CD4-positive, alpha-beta T cell (primary cell): ENCODE measurements at regions not wholly inside any gene's neighbourhood (a gene's known extent, or its start where the extent isn't known, plus 50 kb on each side); places are given as distances from the start of the nearest gene placed in this dataset.

Experiments used
- ATAC-seq: fragments of 200-7000 bp; cut with Tn5 transposase; one replicate; pipeline ENCODE4 v1.10.0; 2022; ENCODE audit warnings: mild to moderate bottlenecking; ENCODE audit not compliant: poor library complexity
- CTCF ChIA-PET: fragments of 350-600 bp; sonication (Branson Sonifier 250); formaldehyde crosslinking; loops from one replicate; lab custom pipeline; 2021; ENCODE audit warnings: antibody characterized with exemption, inconsistent platforms; lab: Charles Lee
- POLR2A ChIA-PET: fragments of 350-600 bp; sonication (Branson Sonifier 250); formaldehyde crosslinking; loops from one replicate; lab custom pipeline; 2021; ENCODE audit warnings: antibody characterized with exemption, inconsistent platforms; lab: Charles Lee
- DNase-seq, 14 experiments: peaks; one replicate each; pipeline ENCODE4 v3.0.0-alpha.2; 2013 to 2020; ENCODE audit warnings: mixed read lengths in 2 of 14
- H3K27ac ChIP-seq, 2 donors: one replicate each; pipeline versions ENCODE4 v1.5.1 to v1.7.0; 2013; ENCODE audit warnings: low read length in 2 of 2, low read depth in 1 of 2, mild to moderate bottlenecking in 1 of 2
- H3K27me3 ChIP-seq, 2 experiments: 1 replicate in 1 of 2; 2 replicates in 1 of 2; pipeline versions ENCODE4 v1.6.1 to v1.7.0; 2013; ENCODE audit warnings: low read length in 2 of 2, control low read depth in 1 of 2, mild to moderate bottlenecking in 1 of 2, moderate library complexity in 1 of 2; ENCODE audit not compliant: insufficient read depth in 2 of 2, control insufficient read depth in 1 of 2
- H3K36me3 ChIP-seq: one replicate; pipeline ENCODE4 v1.6.1; 2013; ENCODE audit warnings: low read length, control low read depth; ENCODE audit not compliant: insufficient read depth
- H3K4me1 ChIP-seq: one replicate; pipeline ENCODE4 v1.6.1; 2013; ENCODE audit warnings: low read length, control low read depth; ENCODE audit not compliant: insufficient read depth
- H3K4me3 ChIP-seq: one replicate; pipeline ENCODE4 v1.5.1; 2013; ENCODE audit warnings: mild to moderate bottlenecking, low read length, moderate library complexity
- H3K9me3 ChIP-seq, 2 experiments: 1 replicate in 1 of 2; 2 replicates in 1 of 2; pipeline versions ENCODE4 v1.6.1 to v1.7.0; 2013; ENCODE audit warnings: low read length in 2 of 2, mild to moderate bottlenecking in 2 of 2, control low read depth in 1 of 2, moderate library complexity in 1 of 2; ENCODE audit not compliant: control insufficient read depth in 1 of 2, insufficient read depth in 1 of 2
- H3K27ac Mint-ChIP-seq: one replicate; pipeline ENCODE4 v1.8.0; 2020; ENCODE audit warnings: mixed read lengths
- H3K27me3 Mint-ChIP-seq: one replicate; pipeline ENCODE4 v1.8.0; 2021; ENCODE audit warnings: mixed read lengths
- H3K36me3 Mint-ChIP-seq: one replicate; pipeline ENCODE4 v1.8.0; 2021; ENCODE audit warnings: low read depth, mixed read lengths
- H3K4me1 Mint-ChIP-seq: one replicate; pipeline ENCODE4 v1.8.0; 2021; ENCODE audit warnings: low read depth, mixed read lengths
- H3K4me3 Mint-ChIP-seq: one replicate; pipeline ENCODE4 v1.8.0; 2020; ENCODE audit warnings: mild to moderate bottlenecking, mixed read lengths
- H3K9me3 Mint-ChIP-seq: one replicate; pipeline ENCODE4 v1.8.0; 2020; ENCODE audit warnings: mixed read lengths
- intact Hi-C, 2 experiments: fragments of 100-400 bp; cut with DNase I in 1 of 2; cut with micrococcal nuclease in 1 of 2; formaldehyde crosslinking; loops; one replicate each; pipeline versions ENCODE4 v1.15.1 to v1.9.0; 2023 to 2025; cut with DNase I, micrococcal nuclease
- TF ChIP-seq, protein P1 (sequence below): fragments of 200-600 bp; IDR thresholded peaks from one replicate; pipeline ENCODE4 v1.8.0; 2022; ENCODE audit warnings: antibody characterized with exemption, mild to moderate bottlenecking

- ChIA-PET CTCF (no interaction called here), POLR2A (no interaction called here)
- intact Hi-C loops = no loop called here
- Histone ChIP-seq H3K27me3 (no peaks in the 10 kb centered on the region), H3K27ac (no peak overlapping the region), H3K4me3 (no peak overlapping the region), H3K9me3 (peaks cover 0 to 15% of the 10 kb centered on the region in 2 experiments), H3K4me1 (no peaks in the 10 kb centered on the region), H3K36me3 (no peaks in the 10 kb centered on the region)
- Mint-ChIP-seq H3K4me1 (no peaks in the 10 kb centered on the region), H3K27ac (no peak overlapping the region), H3K9me3 (peaks cover 7% of the 10 kb centered on the region), H3K4me3 (no peak overlapping the region), H3K36me3 (no peaks in the 10 kb centered on the region), H3K27me3 (no peaks in the 10 kb centered on the region)
- no peak for ATAC-seq
- no peak for DNase-seq
- TF ChIP-seq, protein P1, sequence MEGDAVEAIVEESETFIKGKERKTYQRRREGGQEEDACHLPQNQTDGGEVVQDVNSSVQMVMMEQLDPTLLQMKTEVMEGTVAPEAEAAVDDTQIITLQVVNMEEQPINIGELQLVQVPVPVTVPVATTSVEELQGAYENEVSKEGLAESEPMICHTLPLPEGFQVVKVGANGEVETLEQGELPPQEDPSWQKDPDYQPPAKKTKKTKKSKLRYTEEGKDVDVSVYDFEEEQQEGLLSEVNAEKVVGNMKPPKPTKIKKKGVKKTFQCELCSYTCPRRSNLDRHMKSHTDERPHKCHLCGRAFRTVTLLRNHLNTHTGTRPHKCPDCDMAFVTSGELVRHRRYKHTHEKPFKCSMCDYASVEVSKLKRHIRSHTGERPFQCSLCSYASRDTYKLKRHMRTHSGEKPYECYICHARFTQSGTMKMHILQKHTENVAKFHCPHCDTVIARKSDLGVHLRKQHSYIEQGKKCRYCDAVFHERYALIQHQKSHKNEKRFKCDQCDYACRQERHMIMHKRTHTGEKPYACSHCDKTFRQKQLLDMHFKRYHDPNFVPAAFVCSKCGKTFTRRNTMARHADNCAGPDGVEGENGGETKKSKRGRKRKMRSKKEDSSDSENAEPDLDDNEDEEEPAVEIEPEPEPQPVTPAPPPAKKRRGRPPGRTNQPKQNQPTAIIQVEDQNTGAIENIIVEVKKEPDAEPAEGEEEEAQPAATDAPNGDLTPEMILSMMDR = no peak
These were observed 716.9 kb downstream of the TYW1 start for GRCh38 chr7:67713451-67714056.

GRCh38 chr7:67716729-67717128 is 720.1 kb downstream of the TYW1 start:
- no peak overlapping the region for H3K4me3 Mint-ChIP-seq
- no peaks in the 10 kb centered on the region for H3K27me3 Mint-ChIP-seq
- Histone ChIP-seq H3K36me3 (no peaks in the 10 kb centered on the region), H3K4me1 (no peaks in the 10 kb centered on the region), H3K27ac (no peak overlapping the region), H3K9me3 (peaks cover 0 to 15% of the 10 kb centered on the region in 2 experiments), H3K4me3 (no peak overlapping the region), H3K27me3 (no peaks in the 10 kb centered on the region)
- no peaks in the 10 kb centered on the region for H3K4me1 Mint-ChIP-seq
- ChIA-PET POLR2A (no interaction called here), CTCF (no interaction called here)
- ATAC-seq (no peak), DNase-seq (no peak)
- intact Hi-C loops = no loop called here
- peaks cover 16% of the 10 kb centered on the region for H3K9me3 Mint-ChIP-seq
- no peaks in the 10 kb centered on the region for H3K36me3 Mint-ChIP-seq
- TF ChIP-seq, protein P1 = no peak
- no peak overlapping the region for H3K27ac Mint-ChIP-seq

DNA sequence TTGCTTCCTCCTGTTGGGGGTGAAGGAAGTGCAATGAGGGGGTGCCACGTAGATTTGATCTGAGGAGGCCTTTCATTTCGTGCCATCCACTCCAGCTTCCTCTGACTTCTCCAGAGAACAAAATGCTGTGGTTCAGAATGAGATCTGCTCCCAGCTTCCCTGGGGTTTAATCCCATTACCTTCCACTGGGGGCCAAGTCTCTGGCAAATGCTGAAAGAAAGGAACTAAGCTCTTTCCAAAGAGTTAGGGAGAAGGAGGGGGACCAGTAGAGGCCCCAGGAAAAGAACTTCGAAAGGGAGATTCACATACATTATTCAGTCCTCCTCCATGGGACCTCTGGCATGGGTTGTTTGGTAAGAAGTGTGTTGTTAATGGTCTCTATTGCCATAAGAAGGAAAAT is 727.0 kb downstream of the TYW1 start:
- Histone ChIP-seq H3K36me3 (no peaks in the 10 kb centered on the region), H3K27me3 (no peaks in the 10 kb centered on the region), H3K9me3 (peaks cover 0 to 1% of the 10 kb centered on the region in 2 experiments), H3K4me1 (no peaks in the 10 kb centered on the region), H3K4me3 (no peak overlapping the region), H3K27ac (no peak overlapping the region)
- intact Hi-C loops = no loop called here
- Mint-ChIP-seq H3K27me3 (no peaks in the 10 kb centered on the region), H3K4me1 (no peaks in the 10 kb centered on the region), H3K27ac (no peak overlapping the region), H3K36me3 (no peaks in the 10 kb centered on the region), H3K9me3 (peaks cover 12% of the 10 kb centered on the region), H3K4me3 (no peak overlapping the region)
- ChIA-PET POLR2A (no interaction called here), CTCF (no interaction called here)
- TF ChIP-seq, protein P1 = no peak
- no peak for ATAC-seq
- DNase-seq = no peak
